RWPE2 (cell line): ENCODE measurements at regions not wholly inside any gene's neighbourhood (a gene's known extent, or its start where the extent isn't known, plus 50 kb on each side); places are given as distances from the start of the nearest gene placed in this dataset.

Experiments
- ATAC-seq: fragments of 200-7000 bp; cut with Tn5 transposase; 3 replicates; pipeline ENCODE4 v1.9.1; 2021; ENCODE audit warnings: low read depth
- DNase-seq: peaks from one replicate; pipeline ENCODE4 v3.0.0-alpha.2; 2020; ENCODE audit warnings: low spot score
- H3K27ac ChIP-seq: fragments of 450-650 bp; 2 replicates; pipeline ENCODE4 v1.5.1; 2017; ENCODE audit warnings: mild to moderate bottlenecking; ENCODE audit not compliant: poor library complexity, severe bottlenecking
- H3K27me3 ChIP-seq: fragments of 250-450 bp; sonication (Bioruptor Pico); 2 replicates; pipeline ENCODE4 v1.5.1; 2021; ENCODE audit warnings: mild to moderate bottlenecking, moderate library complexity; ENCODE audit not compliant: insufficient read depth, poor library complexity, severe bottlenecking
- H3K36me3 ChIP-seq: fragments of 250-450 bp; sonication (Bioruptor Pico); 2 replicates; pipeline ENCODE4 v1.5.1; 2020; ENCODE audit warnings: low read depth, mild to moderate bottlenecking, moderate library complexity
- H3K4me1 ChIP-seq: fragments of 250-450 bp; sonication (Bioruptor Pico); 2 replicates; pipeline ENCODE4 v1.5.1; 2021; ENCODE audit warnings: mild to moderate bottlenecking, moderate library complexity; ENCODE audit not compliant: insufficient read depth, poor library complexity, severe bottlenecking
- H3K4me3 ChIP-seq: fragments of 250-450 bp; sonication (Bioruptor Pico); 2 replicates; pipeline ENCODE4 v1.5.1; 2021; ENCODE audit warnings: mild to moderate bottlenecking, moderate library complexity; ENCODE audit not compliant: severe bottlenecking
- H3K9me3 ChIP-seq: fragments of 250-450 bp; sonication (Bioruptor Pico); 2 replicates; pipeline ENCODE4 v1.5.1; 2021; ENCODE audit warnings: mild to moderate bottlenecking, moderate library complexity; ENCODE audit not compliant: severe bottlenecking
- TF ChIP-seq, protein P1 (sequence below): fragments of 450-650 bp; IDR thresholded peaks from one replicate; pipeline ENCODE4 v1.5.1; 2017; ENCODE audit warnings: mild to moderate bottlenecking, moderate library complexity; ENCODE audit not compliant: poor library complexity, severe bottlenecking

DNA sequence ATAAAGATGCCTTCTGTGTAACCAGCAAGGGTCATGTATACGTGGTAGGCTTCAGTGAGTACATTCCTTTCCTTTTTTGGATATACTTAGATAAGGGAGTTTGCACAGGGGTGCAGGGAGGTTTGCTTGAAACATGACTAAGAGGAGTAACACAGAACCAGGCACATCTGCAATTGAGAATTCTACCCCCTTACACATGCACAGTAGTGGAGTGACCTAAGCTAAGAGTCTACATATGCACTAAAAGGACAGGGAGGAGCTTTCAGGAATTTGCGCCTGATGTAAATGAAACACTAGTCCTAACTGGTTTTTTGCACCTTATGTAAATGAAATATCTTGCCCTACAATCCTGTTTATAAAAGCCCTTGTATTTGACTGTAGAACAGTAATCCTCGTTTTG, 194.8 kb upstream of the NABP1 start:
- no peaks in the 10 kb centered on the region for H3K36me3 ChIP-seq
- no peak for DNase-seq

DNA sequence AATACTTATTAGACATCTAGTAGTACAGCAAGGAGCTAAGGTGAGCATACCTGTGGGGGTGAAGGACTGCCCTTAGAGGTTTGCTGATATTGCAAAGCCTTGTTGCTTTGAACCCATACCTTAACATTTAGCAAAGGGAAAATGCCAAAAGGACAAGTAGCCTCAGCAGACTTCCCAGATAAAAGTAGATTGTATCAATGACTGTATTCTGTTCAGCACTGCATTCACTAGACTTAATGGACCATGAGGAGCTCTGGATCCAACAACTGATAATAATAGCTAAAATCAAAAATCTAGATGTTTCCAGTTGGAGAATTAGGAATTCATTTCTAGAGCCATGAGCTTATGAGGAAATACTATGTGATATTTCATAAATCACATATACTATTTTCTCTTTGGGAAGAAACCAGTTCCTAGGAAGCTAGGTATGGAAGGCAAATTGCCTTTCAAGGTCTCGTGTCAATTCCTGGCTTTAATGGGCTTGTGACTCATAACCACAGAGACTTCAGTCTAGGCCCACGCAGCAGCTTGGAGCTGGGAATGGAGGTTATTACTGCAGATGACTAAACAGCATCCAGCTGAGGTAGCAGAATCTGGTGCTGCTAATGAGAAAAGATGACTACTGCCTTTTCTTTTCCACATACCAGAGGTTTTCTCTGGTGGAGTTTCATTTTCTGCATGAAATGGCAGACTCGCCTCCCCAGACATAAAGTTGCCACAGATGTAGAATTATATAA, 191.2 kb upstream of the NABP1 start:
- H3K27ac ChIP-seq = peak overlapping the region; percentile 53
- DNase-seq = peak; percentile 80

More for the DNA sequence above, 194.8 kb upstream of the NABP1 start:
- TF ChIP-seq, protein P1, sequence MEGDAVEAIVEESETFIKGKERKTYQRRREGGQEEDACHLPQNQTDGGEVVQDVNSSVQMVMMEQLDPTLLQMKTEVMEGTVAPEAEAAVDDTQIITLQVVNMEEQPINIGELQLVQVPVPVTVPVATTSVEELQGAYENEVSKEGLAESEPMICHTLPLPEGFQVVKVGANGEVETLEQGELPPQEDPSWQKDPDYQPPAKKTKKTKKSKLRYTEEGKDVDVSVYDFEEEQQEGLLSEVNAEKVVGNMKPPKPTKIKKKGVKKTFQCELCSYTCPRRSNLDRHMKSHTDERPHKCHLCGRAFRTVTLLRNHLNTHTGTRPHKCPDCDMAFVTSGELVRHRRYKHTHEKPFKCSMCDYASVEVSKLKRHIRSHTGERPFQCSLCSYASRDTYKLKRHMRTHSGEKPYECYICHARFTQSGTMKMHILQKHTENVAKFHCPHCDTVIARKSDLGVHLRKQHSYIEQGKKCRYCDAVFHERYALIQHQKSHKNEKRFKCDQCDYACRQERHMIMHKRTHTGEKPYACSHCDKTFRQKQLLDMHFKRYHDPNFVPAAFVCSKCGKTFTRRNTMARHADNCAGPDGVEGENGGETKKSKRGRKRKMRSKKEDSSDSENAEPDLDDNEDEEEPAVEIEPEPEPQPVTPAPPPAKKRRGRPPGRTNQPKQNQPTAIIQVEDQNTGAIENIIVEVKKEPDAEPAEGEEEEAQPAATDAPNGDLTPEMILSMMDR = no peak
- Histone ChIP-seq H3K27me3 (no peaks in the 10 kb centered on the region), H3K4me3 (no peak overlapping the region), H3K27ac (no peak overlapping the region), H3K9me3 (peaks cover 2% of the 10 kb centered on the region), H3K4me1 (peaks cover 18% of the 10 kb centered on the region)
- ATAC-seq = no peak

DNA sequence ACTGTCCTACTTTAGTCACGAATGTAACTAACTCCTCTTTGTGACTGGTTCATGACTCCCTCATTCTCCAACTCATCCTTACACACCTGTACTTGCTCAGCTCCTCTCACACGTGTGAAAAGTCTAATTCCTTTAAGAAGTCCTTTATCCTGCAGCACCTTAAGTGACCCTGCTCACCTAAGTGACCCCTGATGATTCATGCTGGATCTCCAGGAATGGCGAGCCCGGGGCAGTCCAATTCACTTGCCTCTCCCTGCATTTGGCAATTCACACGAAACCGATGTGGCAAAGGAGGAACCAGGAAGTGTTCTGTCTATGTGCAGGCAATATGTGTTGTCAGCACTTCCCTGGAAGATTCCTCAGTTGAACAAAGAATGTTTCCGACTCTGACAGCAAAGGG, 189.8 kb upstream of the NABP1 start:
- H3K4me3 ChIP-seq = no peak overlapping the region
- H3K4me1 ChIP-seq = peaks cover 24% of the 10 kb centered on the region
- peak overlapping the region; percentile 53 for H3K27ac ChIP-seq
- no peaks in the 10 kb centered on the region for H3K9me3 ChIP-seq
- H3K27me3 ChIP-seq = no peaks in the 10 kb centered on the region
- DNase-seq (peak; percentile 74), ATAC-seq (peak; percentile 63)
- TF ChIP-seq, protein P1 = no peak
- no peaks in the 10 kb centered on the region for H3K36me3 ChIP-seq

More for the DNA sequence above, 191.2 kb upstream of the NABP1 start:
- peak; percentile 93 for ATAC-seq
- TF ChIP-seq, protein P1 = no peak
- H3K36me3 ChIP-seq = no peaks in the 10 kb centered on the region
- H3K4me3 ChIP-seq = no peak overlapping the region
- H3K4me1 ChIP-seq = peaks cover 24% of the 10 kb centered on the region
- H3K9me3 ChIP-seq = no peaks in the 10 kb centered on the region
- no peaks in the 10 kb centered on the region for H3K27me3 ChIP-seq

DNA sequence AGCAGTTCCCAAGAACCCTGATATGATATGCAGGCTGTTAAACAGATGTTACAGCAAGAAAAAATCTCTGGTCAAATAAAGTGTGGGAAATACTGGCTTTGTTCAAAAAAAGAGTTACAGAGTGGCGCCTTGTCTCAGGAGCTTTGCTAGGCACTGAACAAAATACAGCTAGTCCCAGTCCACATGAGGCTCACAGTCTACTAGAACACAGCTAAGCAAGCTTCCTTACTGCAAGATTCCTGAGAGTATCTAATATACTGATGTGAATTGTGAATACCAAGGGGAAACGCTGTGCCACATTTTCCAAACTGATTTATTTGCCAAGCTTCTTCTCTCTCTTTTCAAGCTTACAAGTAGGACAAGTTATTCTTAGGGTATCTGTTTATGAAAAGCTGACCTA, 188.8 kb upstream of the NABP1 start:
- Histone ChIP-seq H3K4me1 (peaks cover 24% of the 10 kb centered on the region), H3K27me3 (no peaks in the 10 kb centered on the region), H3K36me3 (no peaks in the 10 kb centered on the region), H3K27ac (no peak overlapping the region), H3K9me3 (no peaks in the 10 kb centered on the region), H3K4me3 (no peak overlapping the region)
- TF ChIP-seq, protein P1 = no peak
- no peak for ATAC-seq
- no peak for DNase-seq

DNA sequence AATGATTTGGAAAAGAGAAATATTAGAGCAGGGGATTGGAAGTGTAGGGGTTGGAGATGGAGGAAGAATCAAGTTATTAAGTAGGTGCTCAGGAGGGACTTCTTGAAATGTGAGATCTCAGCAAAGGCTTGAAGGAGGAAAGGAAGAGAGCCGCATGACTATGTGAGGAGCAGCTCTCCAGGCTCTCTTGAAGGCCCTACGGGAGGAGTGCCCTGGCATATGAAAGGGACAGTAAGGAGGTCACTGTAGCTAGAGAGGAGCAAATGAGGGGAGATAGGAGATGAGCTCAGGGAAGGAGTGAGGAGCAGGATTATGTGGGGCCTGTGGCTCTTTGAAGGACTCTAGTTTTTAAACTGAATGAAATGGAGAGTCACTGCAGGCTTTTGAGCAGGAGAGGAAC, 181.1 kb upstream of the NABP1 start:
- TF ChIP-seq, protein P1 = no peak
- no peak overlapping the region for H3K27ac ChIP-seq
- H3K4me1 ChIP-seq = peaks cover 8% of the 10 kb centered on the region
- ATAC-seq = no peak
- H3K9me3 ChIP-seq = no peaks in the 10 kb centered on the region
- DNase-seq = no peak
- no peaks in the 10 kb centered on the region for H3K27me3 ChIP-seq
- no peaks in the 10 kb centered on the region for H3K36me3 ChIP-seq
- H3K4me3 ChIP-seq = no peak overlapping the region
